Parathyroid adenoma (tissue), 2 donors: ENCODE measurements at regions not wholly inside any gene's neighbourhood (a gene's known extent, or its start where the extent isn't known, plus 50 kb on each side); places are given as distances from the start of the nearest gene placed in this dataset.

Experiments
- H2AFZ ChIP-seq: fragments of 300-600 bp; sonication (generic); one replicate; pipeline ENCODE4 v1.7.0; 2017; ENCODE audit warnings: antibody characterized with exemption, mild to moderate bottlenecking
- H3K27ac ChIP-seq: fragments of 300-600 bp; sonication (generic); one replicate; pipeline ENCODE4 v1.7.0; 2017
- H3K27me3 ChIP-seq: fragments of 300-600 bp; sonication (generic); one replicate; pipeline ENCODE4 v1.7.0; 2017; ENCODE audit warnings: low read length; ENCODE audit not compliant: control insufficient read depth, insufficient read depth
- H3K36me3 ChIP-seq: fragments of 300-600 bp; sonication (generic); one replicate; pipeline ENCODE4 v1.7.0; 2017; ENCODE audit warnings: low read length; ENCODE audit not compliant: control insufficient read depth, insufficient read depth
- H3K4me1 ChIP-seq: fragments of 300-600 bp; sonication (generic); one replicate; pipeline ENCODE4 v1.7.0; 2017; ENCODE audit warnings: control low read depth
- H3K4me2 ChIP-seq: fragments of 300-600 bp; sonication (generic); one replicate; pipeline ENCODE4 v1.7.0; 2017; ENCODE audit warnings: low read length
- H3K4me3 ChIP-seq: fragments of 300-600 bp; sonication (generic); one replicate; pipeline ENCODE4 v1.7.0; 2017; ENCODE audit warnings: low read depth, low read length
- H3K79me2 ChIP-seq: fragments of 300-600 bp; sonication (generic); one replicate; pipeline ENCODE4 v1.7.0; 2017; ENCODE audit warnings: control low read depth
- H3K9ac ChIP-seq: fragments of 300-600 bp; sonication (generic); one replicate; pipeline ENCODE4 v1.7.0; 2017; ENCODE audit warnings: mild to moderate bottlenecking
- H3K9me3 ChIP-seq: fragments of 300-600 bp; sonication (generic); one replicate; pipeline ENCODE4 v1.7.0; 2017; ENCODE audit warnings: low read length; ENCODE audit not compliant: control insufficient read depth
- CTCF ChIP-seq: fragments of 300-600 bp; sonication (generic); IDR thresholded peaks from one replicate; pipeline ENCODE4 v1.7.0; 2017; ENCODE audit warnings: antibody characterized with exemption, mild to moderate bottlenecking
- donor health status: primary hyperparathyroidism.

GRCh38 chr5:118653872-118654271 lies 334.5 kb downstream of the DTWD2 start:
- Histone ChIP-seq H3K27me3 (no peaks in the 10 kb centered on the region), H3K27ac (no peak overlapping the region), H2AFZ (no peak overlapping the region), H3K4me3 (no peak overlapping the region), H3K36me3 (no peaks in the 10 kb centered on the region), H3K4me1 (no peaks in the 10 kb centered on the region), H3K9ac (no peak overlapping the region), H3K79me2 (no peaks in the 10 kb centered on the region), H3K4me2 (no peak overlapping the region), H3K9me3 (no peaks in the 10 kb centered on the region)
- TF ChIP-seq CTCF, result no peak

GRCh38 chr5:118653183-118653582 lies 335.2 kb downstream of the DTWD2 start:
- H3K4me1 ChIP-seq, result no peaks in the 10 kb centered on the region
- no peak overlapping the region for H3K4me3 ChIP-seq
- H3K27me3 ChIP-seq, result no peaks in the 10 kb centered on the region
- no peaks in the 10 kb centered on the region for H3K36me3 ChIP-seq
- no peak for TF ChIP-seq CTCF
- no peaks in the 10 kb centered on the region for H3K9me3 ChIP-seq
- H3K9ac ChIP-seq, result no peak overlapping the region
- H3K4me2 ChIP-seq, result no peak overlapping the region
- no peak overlapping the region for H3K27ac ChIP-seq
- no peak overlapping the region for H2AFZ ChIP-seq
- no peaks in the 10 kb centered on the region for H3K79me2 ChIP-seq

GRCh38 chr5:118651002-118651401 lies 337.3 kb downstream of the DTWD2 start:
- no peak overlapping the region for H2AFZ ChIP-seq
- no peak for TF ChIP-seq CTCF
- no peaks in the 10 kb centered on the region for H3K4me1 ChIP-seq
- H3K79me2 ChIP-seq, result no peaks in the 10 kb centered on the region
- H3K36me3 ChIP-seq, result no peaks in the 10 kb centered on the region
- no peaks in the 10 kb centered on the region for H3K9me3 ChIP-seq
- H3K27ac ChIP-seq, result no peak overlapping the region
- no peak overlapping the region for H3K4me2 ChIP-seq
- no peak overlapping the region for H3K4me3 ChIP-seq
- no peaks in the 10 kb centered on the region for H3K27me3 ChIP-seq
- no peak overlapping the region for H3K9ac ChIP-seq

- no peaks in the 10 kb centered on the region for H3K4me1 ChIP-seq
- no peak for TF ChIP-seq CTCF
- H3K9me3 ChIP-seq, result no peaks in the 10 kb centered on the region
- no peak overlapping the region for H3K9ac ChIP-seq
- H3K27ac ChIP-seq, result no peak overlapping the region
- no peaks in the 10 kb centered on the region for H3K36me3 ChIP-seq
- no peak overlapping the region for H3K4me2 ChIP-seq
- no peaks in the 10 kb centered on the region for H3K79me2 ChIP-seq
- no peak overlapping the region for H2AFZ ChIP-seq
- H3K27me3 ChIP-seq, result no peaks in the 10 kb centered on the region
- no peak overlapping the region for H3K4me3 ChIP-seq
These were observed 340.8 kb downstream of the DTWD2 start for GRCh38 chr5:118647587-118647986.

GRCh38 chr5:118646917-118647316 lies 341.4 kb downstream of the DTWD2 start:
- H3K27me3 ChIP-seq, result no peaks in the 10 kb centered on the region
- H3K4me1 ChIP-seq, result no peaks in the 10 kb centered on the region
- no peaks in the 10 kb centered on the region for H3K36me3 ChIP-seq
- no peak overlapping the region for H3K4me2 ChIP-seq
- no peak overlapping the region for H3K27ac ChIP-seq
- no peaks in the 10 kb centered on the region for H3K9me3 ChIP-seq
- no peak for TF ChIP-seq CTCF
- H2AFZ ChIP-seq, result no peak overlapping the region
- H3K9ac ChIP-seq, result no peak overlapping the region
- no peak overlapping the region for H3K4me3 ChIP-seq
- no peaks in the 10 kb centered on the region for H3K79me2 ChIP-seq
